HG03025 (cell line): ENCODE measurements at regions not wholly inside any gene's neighbourhood (a gene's known extent, or its start where the extent isn't known, plus 50 kb on each side); places are given as distances from the start of the nearest gene placed in this dataset.
"Not testable (repeated sequence)": the region's sequence is repeated elsewhere in the genome, so short reads cannot be mapped to it uniquely, and the experiment has no call there.

ENCODE experiments used
- ATAC-seq: cut with Tn5 transposase; IDR thresholded peaks from one replicate; pipeline ENCODE4 v1.9.1; 2021; ENCODE audit warnings: mild to moderate bottlenecking, moderate library complexity; ENCODE audit not compliant: unreplicated experiment, low FRiP score

GRCh38 chrX:10676235-10676957 lies 56.0 kb upstream of the MID1 start:
- no peak for ATAC-seq

- no peak for ATAC-seq
Observed at GRCh38 chrX:10677490-10677889, 57.1 kb upstream of the MID1 start.

- ATAC-seq = no peak
Observed at GRCh38 chrX:10679387-10679786, 59.0 kb upstream of the MID1 start.

- ATAC-seq = no peak
Observed at GRCh38 chrX:10681167-10681566, 60.8 kb upstream of the MID1 start.

GRCh38 chrX:10683631-10684030 lies 63.2 kb upstream of the MID1 start:
- not testable (repeated sequence) for ATAC-seq

GRCh38 chrX:10685923-10686595 lies 65.7 kb upstream of the MID1 start:
- ATAC-seq = no peak

GRCh38 chrX:10691751-10692150 lies 71.4 kb upstream of the MID1 start:
- ATAC-seq = not testable (repeated sequence)

- no peak for ATAC-seq
Observed at GRCh38 chrX:10697616-10698317, 77.4 kb upstream of the MID1 start.

- ATAC-seq = no peak
Observed at GRCh38 chrX:10698318-10698640, 77.9 kb upstream of the MID1 start.

GRCh38 chrX:10702031-10702430 lies 81.6 kb upstream of the MID1 start:
- no peak for ATAC-seq

GRCh38 chrX:10706342-10706741 lies 86.0 kb upstream of the MID1 start:
- ATAC-seq = not testable (repeated sequence)

- ATAC-seq = no peak
Observed at GRCh38 chrX:10707773-10708172, 87.4 kb upstream of the MID1 start.

- no peak for ATAC-seq
Observed at GRCh38 chrX:10709276-10709675, 88.9 kb upstream of the MID1 start.

GRCh38 chrX:10714531-10714930 lies 94.1 kb upstream of the MID1 start:
- ATAC-seq = no peak

GRCh38 chrX:10722851-10723250 lies 102.5 kb upstream of the MID1 start:
- ATAC-seq = peak; percentile 74

GRCh38 chrX:10725071-10725470 lies 104.7 kb upstream of the MID1 start:
- no peak for ATAC-seq

GRCh38 chrX:10726647-10727046 lies 106.3 kb upstream of the MID1 start:
- ATAC-seq = no peak

- ATAC-seq = no peak
Observed at GRCh38 chrX:10728806-10729389, 108.5 kb upstream of the MID1 start.

- ATAC-seq = no peak
Observed at GRCh38 chrX:10739426-10739825, 119.0 kb upstream of the MID1 start.

GRCh38 chrX:10741003-10741402 lies 120.6 kb upstream of the MID1 start:
- ATAC-seq = no peak

GRCh38 chrX:10741550-10741949 lies 121.2 kb upstream of the MID1 start:
- ATAC-seq = no peak
